ENCODE measurements at regions not wholly inside any gene's neighbourhood (a gene's known extent, or its start where the extent isn't known, plus 50 kb on each side); places are given as distances from the start of the nearest gene placed in this dataset.

- TF ChIP-seq CTCF (conservative IDR thresholded peaks at IDR 0.05 in 1 of 2, IDR thresholded peaks at IDR 0.05 in 1 of 2; ENCODE audit: extremely low read depth in 1 of 2, insufficient read depth in 1 of 2, low read depth in 1 of 2, low read length in 2 of 2) (no peak), EZH2 (IDR thresholded peaks at IDR 0.05; ENCODE audit: borderline replicate concordance, low read length) (no peak)
These were observed 1127.5 kb downstream of the GRIK2 start for GRCh38 chr6:102520966-102521365.
